Breast epithelium (tissue), 3 donors: ENCODE measurements at regions not wholly inside any gene's neighbourhood (a gene's known extent, or its start where the extent isn't known, plus 50 kb on each side); places are given as distances from the start of the nearest gene placed in this dataset.

Source experiments
- CTCF ChIP-seq, 3 donors: fragments of 450-650 bp; IDR thresholded peaks; one replicate each; pipeline ENCODE4 v1.5.1; 2016 to 2017; ENCODE audit warnings: antibody characterized with exemption in 3 of 3, mild to moderate bottlenecking in 3 of 3, moderate library complexity in 3 of 3
- POLR2A ChIP-seq: fragments of 450-650 bp; IDR thresholded peaks from one replicate; pipeline ENCODE4 v1.6.1; 2016; ENCODE audit warnings: antibody characterized with exemption, mild to moderate bottlenecking, moderate library complexity

GRCh38 chr10:118203461-118203860 is 138.7 kb downstream of the FAM204A start:
- TF ChIP-seq POLR2A (no peak), CTCF (IDR thresholded peaks at IDR 0.05) (no peak)
